Activated CD4-positive, alpha-beta T cell treated with anti-CD3 and anti-CD28 coated beads for 48 hours (primary cell): ENCODE measurements at regions not wholly inside any gene's neighbourhood (a gene's known extent, or its start where the extent isn't known, plus 50 kb on each side); places are given as distances from the start of the nearest gene placed in this dataset.

Experiments used
- DNase-seq: peaks from one replicate; pipeline ENCODE4 v3.0.0-alpha.2; 2020

- no peak for DNase-seq
Observed at GRCh38 chr5:158644301-158644700, 455.4 kb downstream of the EBF1 start.

GRCh38 chr5:158643840-158644239, 455.9 kb downstream of the EBF1 start:
- no peak for DNase-seq

GRCh38 chr5:158642879-158643278, 456.8 kb downstream of the EBF1 start:
- no peak for DNase-seq

- no peak for DNase-seq
Observed at GRCh38 chr5:158641016-158641415, 458.7 kb downstream of the EBF1 start.

- DNase-seq: no peak
Observed at GRCh38 chr5:158640593-158640980, 459.1 kb downstream of the EBF1 start.

- no peak for DNase-seq
Observed at GRCh38 chr5:158639881-158640592, 459.7 kb downstream of the EBF1 start.

- no peak for DNase-seq
Observed at GRCh38 chr5:158638396-158638795, 461.3 kb downstream of the EBF1 start.

GRCh38 chr5:158637039-158637438, 462.7 kb downstream of the EBF1 start:
- no peak for DNase-seq

- no peak for DNase-seq
Observed at GRCh38 chr5:158635565-158635964, 464.2 kb downstream of the EBF1 start.

- DNase-seq: no peak
Observed at GRCh38 chr5:158634714-158635113, 465.0 kb downstream of the EBF1 start.

GRCh38 chr5:158629591-158630312, 470.0 kb downstream of the EBF1 start:
- DNase-seq: no peak

GRCh38 chr5:158626718-158627117, 473.0 kb downstream of the EBF1 start:
- DNase-seq: no peak

- DNase-seq: no peak
Observed at GRCh38 chr5:158623971-158624370, 475.7 kb downstream of the EBF1 start.

- no peak for DNase-seq
Observed at GRCh38 chr5:158621391-158621790, 478.3 kb downstream of the EBF1 start.

GRCh38 chr5:158619083-158619788, 480.5 kb downstream of the EBF1 start:
- no peak for DNase-seq

- DNase-seq: no peak
Observed at GRCh38 chr5:158618256-158618655, 481.5 kb downstream of the EBF1 start.

GRCh38 chr5:158616707-158617106, 483.0 kb downstream of the EBF1 start:
- no peak for DNase-seq

- DNase-seq: no peak
Observed at GRCh38 chr5:158614951-158615350, 484.8 kb downstream of the EBF1 start.

GRCh38 chr5:158611581-158611980, 488.1 kb downstream of the EBF1 start:
- DNase-seq: no peak

GRCh38 chr5:158610051-158610415, 489.7 kb downstream of the EBF1 start:
- no peak for DNase-seq

- no peak for DNase-seq
Observed at GRCh38 chr5:158609333-158610050, 490.2 kb downstream of the EBF1 start.

- DNase-seq: no peak
Observed at GRCh38 chr5:158607088-158607487, 492.6 kb downstream of the EBF1 start.

- no peak for DNase-seq
Observed at GRCh38 chr5:158606233-158606632, 493.5 kb downstream of the EBF1 start.
